Stomach (tissue), 4 donors: ENCODE measurements at regions not wholly inside any gene's neighbourhood (a gene's known extent, or its start where the extent isn't known, plus 50 kb on each side); places are given as distances from the start of the nearest gene placed in this dataset.

Source experiments
- EP300 ChIP-seq: sonication (generic); formaldehyde crosslinking; IDR thresholded peaks from one replicate; pipeline ENCODE4 v1.6.1; 2017; ENCODE audit warnings: antibody characterized with exemption
- POLR2A ChIP-seq, 4 donors: fragments of 450-650 bp; IDR thresholded peaks; one replicate each; pipeline ENCODE4 v1.6.1; 2016; ENCODE audit warnings: antibody characterized with exemption in 4 of 4, control low read depth in 2 of 4, mild to moderate bottlenecking in 1 of 4, moderate library complexity in 1 of 4
- POLR2AphosphoS5 ChIP-seq, 3 donors: sonication (generic); formaldehyde crosslinking; IDR thresholded peaks; one replicate each; pipeline ENCODE4 v1.6.1; 2016; ENCODE audit warnings: antibody characterized with exemption in 3 of 3
- TF ChIP-seq, protein P1 (sequence below), 7 experiments: fragments of 450-650 bp in 4 of 7; fragments of 200-600 bp in 3 of 7; sonication (generic) in 3 of 7; IDR thresholded peaks; one replicate each; pipeline ENCODE4 v1.5.1; 2016 to 2019; ENCODE audit warnings: antibody characterized with exemption in 7 of 7, control low read depth in 2 of 7, mild to moderate bottlenecking in 1 of 7

- no peak for TF ChIP-seq POLR2A (IDR thresholded peaks at IDR 0.05)
- TF ChIP-seq, protein P1, sequence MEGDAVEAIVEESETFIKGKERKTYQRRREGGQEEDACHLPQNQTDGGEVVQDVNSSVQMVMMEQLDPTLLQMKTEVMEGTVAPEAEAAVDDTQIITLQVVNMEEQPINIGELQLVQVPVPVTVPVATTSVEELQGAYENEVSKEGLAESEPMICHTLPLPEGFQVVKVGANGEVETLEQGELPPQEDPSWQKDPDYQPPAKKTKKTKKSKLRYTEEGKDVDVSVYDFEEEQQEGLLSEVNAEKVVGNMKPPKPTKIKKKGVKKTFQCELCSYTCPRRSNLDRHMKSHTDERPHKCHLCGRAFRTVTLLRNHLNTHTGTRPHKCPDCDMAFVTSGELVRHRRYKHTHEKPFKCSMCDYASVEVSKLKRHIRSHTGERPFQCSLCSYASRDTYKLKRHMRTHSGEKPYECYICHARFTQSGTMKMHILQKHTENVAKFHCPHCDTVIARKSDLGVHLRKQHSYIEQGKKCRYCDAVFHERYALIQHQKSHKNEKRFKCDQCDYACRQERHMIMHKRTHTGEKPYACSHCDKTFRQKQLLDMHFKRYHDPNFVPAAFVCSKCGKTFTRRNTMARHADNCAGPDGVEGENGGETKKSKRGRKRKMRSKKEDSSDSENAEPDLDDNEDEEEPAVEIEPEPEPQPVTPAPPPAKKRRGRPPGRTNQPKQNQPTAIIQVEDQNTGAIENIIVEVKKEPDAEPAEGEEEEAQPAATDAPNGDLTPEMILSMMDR (IDR thresholded peaks at IDR 0.05): no peak
- no peak for TF ChIP-seq EP300
- no peak for TF ChIP-seq POLR2AphosphoS5 (IDR thresholded peaks at IDR 0.05)
These were observed 173.8 kb downstream of the RPLP1 start for GRCh38 chr15:69626095-69627066.
